Fibroblast of mammary gland (primary cell): ENCODE measurements at regions not wholly inside any gene's neighbourhood (a gene's known extent, or its start where the extent isn't known, plus 50 kb on each side); places are given as distances from the start of the nearest gene placed in this dataset.
"Not testable (repeated sequence)": the region's sequence is repeated elsewhere in the genome, so short reads cannot be mapped to it uniquely, and the experiment has no call there.

ENCODE experiments used
- DNase-seq: peaks from one replicate; pipeline ENCODE4 v3.0.0-alpha.2; 2010; ENCODE audit warnings: low read depth
- H3K4me3 ChIP-seq: 2 replicates; pipeline ENCODE4 v1.5.1; 2011; ENCODE audit warnings: low read depth, mild to moderate bottlenecking, low read length, moderate library complexity; ENCODE audit not compliant: control insufficient read depth
- TF ChIP-seq, protein P1 (sequence below): conservative IDR thresholded peaks from 2 replicates; pipeline ENCODE4 v1.5.1; 2011; ENCODE audit warnings: low read depth, low read length, inconsistent platforms; ENCODE audit not compliant: control insufficient read depth, insufficient read depth

DNA sequence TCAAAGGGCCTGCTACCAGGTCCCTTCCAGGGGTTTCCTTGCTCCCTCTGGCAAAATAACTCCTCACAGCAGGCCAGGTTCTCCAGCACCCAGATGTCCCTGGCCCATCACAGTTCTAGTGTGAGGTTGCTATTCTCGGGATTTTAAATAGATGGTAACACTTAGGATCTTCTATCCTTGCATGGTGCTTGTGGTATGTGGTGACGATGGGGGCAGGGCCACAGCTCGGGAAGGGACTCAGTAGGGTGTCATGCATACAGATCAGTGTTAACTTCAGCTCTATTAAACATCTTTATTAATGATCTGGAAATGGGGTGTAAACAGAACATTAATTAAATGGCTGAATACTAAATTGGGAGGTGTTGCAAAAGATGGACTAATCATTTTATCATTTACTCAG, 323.8 kb downstream of the QKI start:
- no peak overlapping the region for H3K4me3 ChIP-seq
- TF ChIP-seq, protein P1, sequence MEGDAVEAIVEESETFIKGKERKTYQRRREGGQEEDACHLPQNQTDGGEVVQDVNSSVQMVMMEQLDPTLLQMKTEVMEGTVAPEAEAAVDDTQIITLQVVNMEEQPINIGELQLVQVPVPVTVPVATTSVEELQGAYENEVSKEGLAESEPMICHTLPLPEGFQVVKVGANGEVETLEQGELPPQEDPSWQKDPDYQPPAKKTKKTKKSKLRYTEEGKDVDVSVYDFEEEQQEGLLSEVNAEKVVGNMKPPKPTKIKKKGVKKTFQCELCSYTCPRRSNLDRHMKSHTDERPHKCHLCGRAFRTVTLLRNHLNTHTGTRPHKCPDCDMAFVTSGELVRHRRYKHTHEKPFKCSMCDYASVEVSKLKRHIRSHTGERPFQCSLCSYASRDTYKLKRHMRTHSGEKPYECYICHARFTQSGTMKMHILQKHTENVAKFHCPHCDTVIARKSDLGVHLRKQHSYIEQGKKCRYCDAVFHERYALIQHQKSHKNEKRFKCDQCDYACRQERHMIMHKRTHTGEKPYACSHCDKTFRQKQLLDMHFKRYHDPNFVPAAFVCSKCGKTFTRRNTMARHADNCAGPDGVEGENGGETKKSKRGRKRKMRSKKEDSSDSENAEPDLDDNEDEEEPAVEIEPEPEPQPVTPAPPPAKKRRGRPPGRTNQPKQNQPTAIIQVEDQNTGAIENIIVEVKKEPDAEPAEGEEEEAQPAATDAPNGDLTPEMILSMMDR, result no peak
- no peak for DNase-seq

DNA sequence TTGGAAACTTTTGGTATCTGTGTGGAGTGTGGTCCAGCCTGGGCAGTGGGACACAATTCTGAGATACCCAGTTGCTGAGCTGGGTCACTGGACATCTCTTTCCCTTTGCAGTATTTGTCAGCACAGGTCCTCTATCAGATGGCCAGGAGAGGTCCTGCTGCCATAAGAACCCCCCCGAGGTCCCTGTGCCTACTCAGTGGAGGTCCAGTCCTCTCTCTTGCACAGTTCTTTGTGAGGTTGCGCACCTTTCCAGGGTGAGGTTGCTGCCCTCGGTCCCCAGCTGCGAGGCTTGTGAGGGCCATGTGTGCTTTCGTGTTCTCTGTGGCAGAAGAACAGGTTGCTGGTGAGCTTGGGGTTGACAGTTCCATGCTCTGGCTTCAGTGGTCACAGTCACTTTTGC, 320.6 kb downstream of the QKI start:
- TF ChIP-seq, protein P1, result no peak
- no peak for DNase-seq
- H3K4me3 ChIP-seq, result no peak overlapping the region

DNA sequence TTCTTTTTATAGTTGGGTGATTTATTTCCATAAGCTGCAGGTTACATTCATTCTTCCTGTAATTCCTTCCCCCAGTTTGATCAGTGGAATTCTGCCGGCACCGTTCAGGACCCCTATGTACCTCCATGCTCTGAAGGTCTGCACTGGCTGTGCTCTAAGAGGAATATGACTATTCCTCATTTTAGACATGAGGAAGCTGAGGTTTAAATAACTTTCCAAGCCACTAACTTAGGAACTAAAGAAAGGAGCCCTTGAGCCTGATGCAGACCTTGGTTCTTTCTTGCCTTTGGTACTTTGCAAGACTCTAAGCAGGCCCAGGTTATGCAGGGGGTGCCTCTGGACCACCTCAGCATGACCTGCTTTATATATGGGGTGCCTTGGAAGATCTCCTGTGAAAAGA, 318.5 kb downstream of the QKI start:
- TF ChIP-seq, protein P1, result no peak
- H3K4me3 ChIP-seq, result no peak overlapping the region
- no peak for DNase-seq

DNA sequence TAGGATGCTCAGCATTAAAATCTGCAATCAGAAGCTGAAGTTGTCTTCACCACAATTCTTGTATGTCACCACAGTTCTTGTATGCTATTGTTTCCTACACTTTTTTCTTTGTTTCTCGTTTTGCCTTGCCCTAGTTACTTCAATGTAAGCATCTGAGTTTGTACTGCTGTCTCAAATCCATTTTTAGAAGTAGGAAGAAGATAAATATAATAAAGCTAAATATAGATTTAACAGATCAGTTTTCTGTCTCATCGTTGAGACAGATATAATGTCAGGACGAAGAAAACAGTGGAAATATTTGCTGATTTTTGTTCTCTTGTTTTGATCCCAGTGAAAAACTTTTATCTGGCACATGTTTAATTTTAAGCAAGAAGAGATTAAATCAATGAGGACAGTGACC, 318.0 kb downstream of the QKI start:
- H3K4me3 ChIP-seq, result no peak overlapping the region
- TF ChIP-seq, protein P1, result no peak
- no peak for DNase-seq

DNA sequence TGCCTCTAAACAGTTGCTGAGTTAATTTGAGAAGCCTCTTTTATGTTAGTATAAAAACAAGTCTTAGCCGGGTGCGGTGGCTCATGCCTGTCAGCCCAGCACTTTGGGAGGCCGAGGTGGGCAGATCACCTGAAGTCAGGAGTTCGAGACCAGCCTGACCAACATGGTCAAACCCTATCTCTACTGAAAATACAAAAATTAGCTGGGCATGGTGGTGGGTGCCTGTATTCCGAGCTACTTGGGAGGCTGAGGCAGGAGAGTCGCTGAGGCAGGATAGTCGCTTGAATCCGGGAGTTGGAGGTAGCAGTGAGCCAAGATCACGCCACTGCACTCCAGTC, 317.5 kb downstream of the QKI start:
- not testable (repeated sequence) for H3K4me3 ChIP-seq, DNase-seq

DNA sequence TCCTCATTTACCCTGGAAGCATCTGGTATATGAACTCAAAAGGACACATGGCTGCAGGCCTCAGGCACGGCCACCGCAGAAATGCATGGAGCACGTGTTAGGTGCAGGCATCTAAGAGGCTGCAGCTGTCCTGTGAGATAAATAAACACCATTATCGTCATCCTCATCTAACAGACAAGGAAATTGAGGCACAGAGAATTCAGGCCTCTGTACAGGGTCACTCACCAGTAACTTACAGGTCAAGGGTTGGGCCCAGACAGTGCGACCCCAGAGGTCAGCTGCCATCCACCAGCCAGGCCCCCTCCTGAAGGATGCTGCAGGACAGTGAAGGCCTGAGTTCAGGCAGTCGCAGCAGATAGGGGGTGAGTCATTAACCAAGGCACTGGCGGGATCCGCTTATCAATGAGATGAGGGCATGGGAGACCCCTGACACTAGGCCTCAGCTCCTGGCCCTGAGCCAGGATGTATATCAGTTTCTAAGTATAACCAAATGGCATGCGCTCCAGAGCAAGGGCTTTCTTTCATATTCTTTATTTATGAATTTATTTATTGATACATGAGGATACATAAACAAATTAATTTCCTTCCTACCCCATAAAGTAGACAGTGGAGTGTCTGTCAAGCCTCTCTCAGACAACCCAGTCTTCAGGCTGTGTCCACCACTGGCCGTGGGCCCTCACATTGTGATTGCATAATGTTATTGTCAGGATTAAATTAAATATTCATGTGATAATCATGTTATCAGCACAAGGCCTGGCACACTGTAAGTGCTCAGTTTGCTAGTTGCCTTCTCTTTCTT, 316.9 kb downstream of the QKI start:
- TF ChIP-seq, protein P1, result no peak
- no peak overlapping the region for H3K4me3 ChIP-seq
- no peak for DNase-seq

DNA sequence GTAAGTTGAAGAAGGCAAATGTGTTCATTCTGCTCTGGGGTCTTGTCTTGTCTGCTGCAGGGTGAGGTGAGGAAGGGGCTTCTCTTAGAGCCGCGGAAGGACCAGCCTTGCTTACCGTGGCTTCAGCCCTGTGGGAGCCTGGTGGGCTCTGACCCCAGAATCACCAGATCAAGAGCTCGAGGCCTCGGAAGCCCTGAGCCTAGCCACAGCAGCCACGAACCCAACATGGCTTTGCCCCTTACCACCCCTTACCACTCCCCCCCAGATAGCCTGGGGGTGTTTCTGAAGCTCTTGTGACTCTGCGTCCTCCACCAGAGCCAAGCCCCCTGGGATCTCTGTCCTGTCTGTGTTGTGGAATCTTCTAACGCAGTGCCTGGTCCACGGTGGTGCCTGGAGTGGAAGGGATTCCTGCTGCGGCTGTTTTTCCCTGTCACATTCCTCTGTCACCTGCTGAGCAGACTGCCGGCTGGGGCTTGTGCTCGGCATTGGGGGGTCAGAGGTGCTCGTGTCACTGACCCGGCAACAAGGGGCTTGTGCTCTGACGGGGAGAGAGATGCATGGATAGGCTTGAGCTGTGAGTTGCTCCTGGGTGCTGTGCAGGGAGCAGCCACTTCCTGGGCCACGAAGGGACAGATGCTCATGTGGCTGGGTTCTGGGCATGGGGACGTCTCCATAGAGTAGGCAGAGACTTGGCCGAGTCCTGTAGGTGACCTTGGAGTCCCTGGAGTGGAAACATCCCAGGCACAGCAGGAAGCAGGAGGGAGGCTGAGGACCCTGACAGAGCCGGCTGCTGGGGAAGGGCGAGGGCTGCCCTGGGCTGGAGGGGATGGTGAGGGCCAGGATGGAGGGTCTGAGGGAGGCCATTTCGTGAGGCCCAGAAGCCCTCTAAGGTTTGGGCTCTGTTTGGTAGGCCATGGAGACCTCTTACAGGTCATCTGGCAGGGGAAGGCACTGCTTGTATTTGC, 316.0 kb downstream of the QKI start:
- TF ChIP-seq, protein P1, result no peak

More for the DNA sequence above, 316.0 kb downstream of the QKI start:
- no peak overlapping the region for H3K4me3 ChIP-seq
- DNase-seq, result no peak
